ENCODE measurements at regions not wholly inside any gene's neighbourhood (a gene's known extent, or its start where the extent isn't known, plus 50 kb on each side); places are given as distances from the start of the nearest gene placed in this dataset.

DNA sequence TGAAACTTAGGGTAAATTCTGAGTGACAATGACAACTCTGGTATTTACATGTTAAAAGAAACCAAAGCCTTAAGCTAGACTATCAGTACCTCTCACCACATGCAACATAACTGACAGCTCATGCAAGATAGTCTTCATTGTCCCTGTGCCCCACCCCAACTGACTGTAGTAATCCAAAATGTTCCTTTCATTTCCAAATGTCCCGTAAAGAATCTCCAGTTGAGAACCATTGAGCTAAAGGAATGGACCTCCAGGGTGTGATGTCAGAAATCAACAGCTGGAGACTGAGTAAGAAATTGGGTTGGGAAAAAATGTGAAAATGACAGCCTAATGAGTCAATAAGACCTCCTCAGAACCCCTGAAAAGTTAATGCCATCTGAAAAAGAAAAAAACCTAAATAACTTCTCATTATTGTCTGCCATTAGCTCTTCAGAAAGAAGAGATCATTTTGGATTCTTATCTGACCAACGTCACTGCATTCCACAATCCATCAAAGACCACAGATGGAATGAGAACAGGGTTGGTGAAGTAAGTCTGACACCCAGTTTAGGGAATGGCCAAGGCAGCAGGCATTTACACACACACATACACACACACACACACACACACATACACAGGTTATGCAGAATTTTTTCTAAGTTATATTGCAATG lies 51.7 kb upstream of the ACVR2A start:
- no peak for DNase-seq

DNA sequence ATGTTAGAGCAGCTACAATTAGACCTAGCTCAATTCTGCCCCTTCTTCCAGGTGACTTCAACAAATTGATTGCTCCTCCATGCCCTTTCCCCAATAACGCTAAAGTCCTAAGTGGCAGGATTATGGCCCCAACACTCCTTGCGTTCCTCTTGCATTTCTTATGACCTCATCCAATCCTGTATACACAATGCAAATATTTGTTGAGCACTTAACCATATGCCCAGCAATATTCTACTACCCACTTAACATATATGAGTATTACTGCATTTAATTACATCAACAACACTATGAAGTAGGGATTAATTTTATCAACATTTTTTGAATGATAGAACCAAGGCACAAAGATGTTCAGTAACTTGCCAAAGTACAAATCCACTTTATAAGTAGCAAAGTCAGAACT lies 54.2 kb upstream of the ACVR2A start:
- DNase-seq, result no peak

DNA sequence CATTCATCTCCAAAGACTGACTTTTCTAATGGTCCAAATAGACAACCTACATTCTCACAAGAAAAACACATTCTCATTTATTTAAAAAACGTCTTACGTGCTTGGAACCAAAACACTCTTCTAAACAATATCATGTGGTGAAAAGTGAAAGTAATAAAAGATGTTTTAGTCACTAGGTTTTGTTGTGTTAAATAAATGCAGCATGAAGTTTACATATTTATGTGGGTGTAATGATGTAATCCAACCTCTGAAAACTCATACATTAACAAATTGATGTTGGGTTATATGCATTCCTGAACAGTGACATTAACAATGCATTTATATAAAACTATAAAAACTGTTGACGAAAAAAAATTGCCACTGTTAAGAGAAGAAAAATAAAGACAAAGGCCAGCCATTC lies 55.1 kb upstream of the ACVR2A start:
- no peak for DNase-seq

DNA sequence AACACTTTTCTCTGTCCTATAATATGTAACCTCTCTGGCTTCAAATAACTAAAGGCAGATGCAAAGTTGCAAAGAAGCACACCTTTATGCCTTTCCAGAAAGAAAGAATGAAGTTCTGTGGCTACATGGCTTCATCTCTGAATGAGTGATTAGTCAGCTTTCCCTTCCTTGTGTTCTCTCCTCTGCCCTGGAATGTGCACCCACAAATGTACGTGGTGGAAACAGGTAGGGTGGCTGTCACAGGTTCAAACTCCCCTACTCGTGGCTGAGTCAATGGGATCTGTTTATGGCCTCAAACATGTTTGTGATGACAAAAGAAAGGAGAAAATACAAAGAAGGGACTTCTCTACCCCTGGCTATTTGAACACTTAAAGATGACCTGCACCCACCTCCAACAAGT lies 55.5 kb upstream of the ACVR2A start:
- no peak for DNase-seq

DNA sequence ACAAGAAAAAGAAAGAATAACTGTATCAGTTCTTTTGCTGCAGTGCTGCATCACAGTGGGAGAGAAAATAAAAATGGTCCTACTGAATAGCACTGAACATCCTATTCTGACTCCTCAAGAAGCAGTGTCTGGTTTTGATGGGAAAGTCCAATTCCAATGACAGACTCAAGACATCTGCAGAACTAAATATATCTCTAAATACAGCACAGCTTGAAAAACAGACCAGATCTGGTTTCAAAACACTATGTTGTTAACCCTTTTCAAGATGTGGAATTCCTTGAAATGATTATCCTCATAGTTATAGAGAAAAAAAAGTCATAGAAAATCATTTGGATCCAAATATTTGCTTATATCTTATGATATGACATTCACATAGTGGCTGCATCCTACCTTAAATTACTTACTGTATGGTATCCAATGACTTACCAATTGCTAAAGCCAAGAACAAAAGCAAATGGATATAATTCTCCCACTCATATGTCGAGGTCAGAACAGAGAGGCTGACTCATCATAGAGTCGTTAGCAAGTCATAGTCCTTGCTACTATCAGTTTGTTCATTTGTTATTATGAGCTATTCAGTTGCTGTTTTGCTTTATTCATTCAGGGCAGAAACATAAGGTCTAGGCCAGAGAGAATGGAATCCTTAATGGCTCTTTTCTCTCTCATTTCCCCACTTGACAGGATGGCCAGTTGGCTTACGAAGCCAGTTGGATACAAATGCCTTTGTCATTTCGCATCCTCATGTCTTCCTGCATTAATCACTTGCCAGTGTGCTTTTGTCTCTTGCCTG lies 62.5 kb upstream of the ACVR2A start:
- DNase-seq, result no peak

DNA sequence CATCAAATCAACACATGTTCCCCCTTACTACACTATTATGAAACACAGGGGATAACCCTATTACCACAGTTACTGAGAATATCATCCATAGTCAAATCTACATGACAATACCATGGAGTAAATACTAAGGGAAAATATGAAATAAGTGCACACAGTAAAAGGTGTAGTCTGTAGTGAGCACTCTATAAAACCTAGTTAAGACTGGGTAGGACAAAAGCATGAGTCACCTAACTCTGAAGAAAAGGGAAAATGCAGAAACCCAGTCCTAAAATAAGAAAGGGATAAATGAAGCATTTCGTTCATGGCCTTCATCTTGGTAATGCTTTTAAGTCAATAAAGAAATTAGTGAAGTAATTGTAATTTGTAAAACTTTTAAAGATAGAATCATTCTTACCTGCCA lies 65.4 kb upstream of the ACVR2A start:
- no peak for DNase-seq

DNA sequence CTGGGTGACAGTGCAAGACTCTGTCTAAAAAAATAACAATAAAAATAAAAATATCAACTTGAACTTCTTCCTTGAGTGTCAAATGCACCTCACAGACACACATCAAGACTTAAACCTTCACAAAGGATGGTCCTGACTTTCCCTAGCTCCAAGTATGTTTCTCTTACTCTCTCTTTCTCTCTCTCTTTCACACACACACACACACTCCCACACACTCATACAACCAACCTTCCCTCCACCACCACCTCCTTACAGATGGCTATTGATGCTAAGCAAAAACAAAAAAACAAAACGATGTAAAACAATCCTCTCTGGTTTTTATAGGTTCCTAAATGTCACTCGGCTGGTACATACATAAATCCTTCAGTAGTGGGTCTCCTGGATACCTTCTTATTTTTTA lies 67.4 kb upstream of the ACVR2A start:
- no peak for DNase-seq

DNA sequence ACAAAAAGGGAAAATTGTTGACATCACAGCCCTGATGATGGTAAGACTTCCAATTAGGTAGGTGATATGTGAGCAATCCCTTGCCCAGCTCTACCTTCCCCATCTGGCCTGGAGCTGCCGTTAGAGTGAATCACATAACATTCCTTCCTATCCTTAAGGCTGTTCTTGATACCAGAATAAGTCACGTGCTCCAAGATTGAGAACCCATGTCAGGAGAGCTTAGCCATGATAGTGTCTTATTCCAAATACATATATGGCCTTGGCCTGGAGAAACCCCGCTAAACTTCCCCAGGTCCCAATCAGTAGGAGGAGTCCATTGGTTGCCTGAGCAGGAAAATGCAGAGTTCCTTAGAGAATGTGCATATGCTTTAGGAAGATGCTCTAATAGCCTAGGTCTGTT lies 70.0 kb upstream of the ACVR2A start:
- DNase-seq, result no peak

DNA sequence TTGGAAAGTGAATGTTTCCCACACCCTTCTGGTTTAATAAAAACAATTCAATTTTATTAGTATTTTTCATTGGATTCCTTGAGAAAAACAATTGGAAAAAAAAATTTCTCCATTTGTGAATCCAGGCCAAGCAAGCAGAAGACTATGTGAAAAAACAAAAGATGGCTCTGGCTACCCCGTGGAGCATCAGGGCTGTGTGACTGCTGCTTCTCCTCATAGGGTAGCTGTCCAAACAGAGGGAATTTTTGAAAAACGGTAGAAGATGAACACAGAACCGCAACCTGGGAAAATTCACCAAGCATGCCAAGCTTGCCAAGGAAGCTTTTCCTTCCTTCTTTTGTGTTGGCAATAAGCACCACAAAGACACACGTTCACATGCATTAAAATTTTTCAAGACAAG lies 71.3 kb upstream of the ACVR2A start:
- no peak for DNase-seq

DNA sequence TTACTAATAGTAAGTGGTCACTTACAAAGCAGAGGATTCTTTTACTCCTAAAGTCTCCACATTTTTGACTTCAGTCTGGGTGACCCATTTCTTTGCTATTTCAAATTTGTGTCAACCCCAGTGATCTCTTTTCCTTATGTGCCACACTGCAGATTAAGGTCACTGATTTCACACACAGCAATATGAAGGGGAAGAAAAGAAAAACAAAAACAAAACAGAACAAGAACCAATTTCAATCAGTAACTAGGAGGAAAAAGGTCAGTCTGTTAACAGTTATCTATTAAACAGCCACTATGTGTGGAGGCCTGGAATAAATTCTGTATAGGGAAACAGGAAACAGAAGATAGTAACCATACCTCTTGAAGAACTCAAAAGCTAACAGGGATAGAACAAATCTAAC lies 72.0 kb upstream of the ACVR2A start:
- DNase-seq, result no peak

DNA sequence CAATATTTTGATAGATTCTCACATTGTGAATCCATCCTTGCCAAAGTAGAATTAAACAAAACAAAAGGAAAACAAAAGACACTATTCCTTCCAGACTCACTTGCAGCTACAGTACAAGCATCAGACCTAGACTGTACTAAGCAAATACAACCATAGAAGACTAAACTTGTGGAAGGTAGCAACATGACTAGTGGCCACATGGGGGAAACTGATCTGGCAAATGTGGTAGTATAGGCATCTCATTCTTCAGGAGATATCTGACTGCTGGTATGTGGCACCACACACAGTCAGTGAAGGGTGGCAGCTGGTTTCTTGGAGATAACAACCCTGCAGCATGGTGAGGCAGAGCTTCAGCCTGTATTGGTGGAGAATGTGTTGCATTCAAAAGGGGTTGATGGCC lies 81.0 kb upstream of the ACVR2A start:
- DNase-seq, result no peak

DNA sequence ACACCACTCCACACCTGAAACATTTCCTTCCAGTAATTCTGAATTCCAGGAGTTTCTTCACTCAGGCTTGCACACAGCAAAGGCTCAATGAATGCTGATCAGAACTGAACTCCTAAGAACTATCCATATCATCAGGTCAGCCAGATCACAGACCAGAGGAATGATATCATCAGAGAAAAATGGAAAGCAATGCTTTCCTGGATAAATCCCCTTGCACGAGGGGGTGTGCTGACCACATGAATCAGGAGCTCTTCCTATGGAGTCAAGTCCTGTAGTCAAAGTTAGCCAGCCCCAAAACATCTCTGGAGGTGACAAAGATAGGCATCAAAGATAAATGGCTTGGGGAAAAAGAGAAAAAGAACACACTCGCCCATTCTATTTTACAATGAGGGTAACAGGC lies 83.8 kb upstream of the ACVR2A start:
- no peak for DNase-seq

DNA sequence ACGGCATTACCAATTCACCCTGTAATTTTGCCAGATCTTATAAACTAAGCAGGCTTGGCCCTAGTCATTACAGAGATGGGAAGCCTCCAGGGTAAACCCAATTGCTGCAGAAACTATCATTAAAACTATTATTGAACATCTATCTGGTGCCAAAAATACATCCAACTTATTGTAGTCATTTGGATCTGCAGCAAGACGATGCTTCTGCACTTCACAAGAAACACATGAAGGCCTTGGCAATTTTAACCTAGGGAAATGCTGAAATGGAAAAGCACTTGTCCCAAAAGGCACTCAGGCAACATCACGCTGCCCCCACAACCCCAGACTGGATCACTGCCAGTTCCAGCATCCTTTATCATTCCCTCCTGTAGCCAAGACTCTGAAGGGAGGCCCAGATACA lies 85.3 kb upstream of the ACVR2A start:
- DNase-seq, result no peak

DNA sequence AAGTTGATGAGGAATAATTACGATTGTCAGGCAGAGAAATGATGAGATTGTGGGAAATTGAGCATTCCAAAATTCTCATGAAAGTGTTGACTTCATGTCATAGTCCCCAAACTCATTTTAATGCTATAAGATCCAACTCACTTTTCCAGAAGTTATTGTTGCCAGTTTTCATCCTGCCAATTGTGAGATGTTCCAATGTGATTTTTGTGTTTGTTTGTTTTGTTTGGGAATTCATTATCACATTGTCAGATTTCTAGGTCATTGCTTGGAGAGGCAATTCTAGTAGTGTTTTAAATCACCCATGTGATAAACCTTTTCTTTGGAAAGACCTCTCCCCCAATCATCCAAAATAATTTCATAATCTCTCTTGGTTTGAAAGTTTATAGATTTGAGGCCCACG lies 86.0 kb upstream of the ACVR2A start:
- DNase-seq, result no peak

DNA sequence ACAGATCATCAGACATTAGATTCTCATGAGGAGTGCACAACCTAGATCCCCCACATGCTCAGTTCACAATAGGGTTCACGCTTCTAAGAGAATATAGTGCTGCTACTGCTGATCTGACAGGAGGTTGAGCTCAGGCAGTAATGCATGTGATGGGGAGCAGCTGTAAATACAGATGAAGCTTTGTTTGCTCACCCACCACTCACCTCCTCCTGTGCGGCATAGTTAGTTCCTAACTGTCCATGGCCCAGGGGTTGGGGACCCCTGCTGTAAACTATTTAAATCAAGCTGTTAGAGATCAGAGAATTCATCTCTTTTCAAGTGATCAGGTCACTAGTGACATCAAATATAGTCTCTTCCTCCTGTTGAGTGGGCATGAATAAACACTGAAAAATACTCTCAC lies 88.8 kb upstream of the ACVR2A start:
- DNase-seq, result no peak

DNA sequence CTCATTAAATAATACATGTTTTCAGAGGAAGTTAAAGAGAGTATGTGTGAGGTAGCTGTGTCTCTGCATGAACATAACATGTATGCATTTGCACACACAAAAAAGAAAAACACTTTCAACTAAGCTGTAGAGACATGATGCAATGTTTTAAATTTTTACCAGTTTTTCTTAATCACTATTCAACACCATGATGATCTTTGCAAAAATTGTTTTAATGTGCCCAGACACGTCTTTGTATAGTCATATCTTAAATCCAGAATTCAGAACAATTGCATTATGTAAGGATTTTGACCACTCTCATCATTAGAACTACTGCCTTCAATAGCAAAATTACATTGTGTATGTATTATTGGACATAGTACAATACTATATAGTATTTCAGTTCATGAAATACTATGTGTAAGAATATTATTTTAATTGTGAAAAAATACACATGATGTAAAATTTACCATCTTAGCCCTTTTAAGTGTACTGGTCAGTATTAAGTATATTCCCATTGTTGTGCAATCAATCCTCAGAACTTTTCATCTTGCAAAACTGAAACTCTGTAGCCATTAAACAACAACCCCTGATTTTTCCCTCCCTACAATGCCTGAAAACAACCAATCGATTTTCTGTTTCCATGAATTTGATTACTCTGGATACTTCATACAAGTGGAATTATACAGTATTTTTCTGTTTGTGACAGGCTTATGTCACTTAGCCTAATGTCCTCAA lies 104.5 kb upstream of the ACVR2A start:
- no peak for DNase-seq

DNA sequence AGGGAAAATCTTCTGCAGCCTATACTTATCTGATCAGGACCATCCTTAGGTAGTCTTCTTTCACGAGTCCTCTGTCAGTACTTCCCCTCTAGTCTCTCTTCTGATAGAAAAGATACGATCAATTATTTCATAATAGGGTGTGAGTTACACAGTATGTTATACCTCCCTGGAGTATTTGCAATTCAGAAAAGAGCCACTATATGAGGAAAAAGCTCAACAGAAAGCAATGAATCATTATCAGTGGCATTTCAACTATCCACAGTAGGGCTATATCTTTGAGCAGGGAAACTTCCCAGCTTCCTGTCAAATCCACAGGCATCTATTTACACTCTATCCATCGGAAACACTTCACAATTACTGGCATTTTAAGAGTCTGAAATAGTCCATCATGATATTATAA lies 105.3 kb upstream of the ACVR2A start:
- DNase-seq, result no peak

DNA sequence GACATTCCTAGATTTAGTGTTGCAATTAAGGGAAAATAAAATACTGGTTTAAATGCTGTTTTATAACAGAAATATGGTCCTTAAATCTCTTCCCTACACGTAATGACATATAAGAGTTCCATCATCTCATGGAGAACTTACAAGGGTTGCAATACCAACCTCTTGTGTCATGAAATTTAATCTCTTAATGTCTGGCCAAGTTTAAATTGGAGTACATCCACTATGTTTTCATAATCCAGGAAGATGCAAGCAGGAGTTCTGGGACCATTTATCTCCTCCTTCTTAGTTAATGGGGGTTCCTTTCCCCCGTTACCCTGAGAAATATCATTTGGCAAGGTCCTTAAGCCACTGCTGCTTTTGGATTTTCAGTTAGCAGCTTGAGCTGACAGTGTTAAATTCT lies 126.0 kb upstream of the ACVR2A start:
- DNase-seq, result no peak

DNA sequence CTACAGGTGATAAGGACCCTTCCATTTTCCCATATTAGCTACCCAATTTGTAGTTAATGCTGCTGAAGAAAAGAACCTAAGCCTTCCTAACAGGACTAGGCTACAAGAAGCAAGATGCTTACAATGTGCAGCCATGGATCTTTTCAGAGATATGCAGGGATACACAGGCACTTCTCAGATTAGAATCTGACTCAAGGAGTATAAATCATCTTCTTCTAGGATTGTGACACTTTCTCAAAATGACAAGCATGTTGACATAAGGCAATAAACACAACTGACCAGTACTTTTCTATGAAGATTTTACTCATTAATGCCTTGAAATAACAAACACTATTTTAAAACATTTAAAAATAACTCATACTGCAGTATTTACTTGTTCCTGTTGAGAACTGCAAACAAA lies 127.9 kb upstream of the ACVR2A start:
- DNase-seq, result no peak

DNA sequence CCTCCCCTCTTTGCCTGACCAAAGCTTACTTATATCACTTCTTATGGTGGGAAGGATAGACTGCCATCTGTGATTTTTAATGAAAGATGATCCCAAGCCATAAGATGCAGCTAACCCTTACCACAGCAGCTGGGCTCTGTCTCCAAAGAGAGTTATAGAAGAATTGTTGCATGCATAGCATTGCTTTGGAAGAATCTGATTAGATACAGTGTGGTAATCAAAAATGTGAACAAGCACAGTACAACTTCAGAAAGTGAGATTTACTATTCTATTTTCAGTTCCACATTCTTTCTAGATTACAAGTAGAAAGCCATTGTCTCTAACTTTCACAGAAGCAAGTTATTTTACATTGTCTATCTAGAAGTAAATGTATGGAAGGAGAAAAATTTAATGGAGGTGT lies 129.0 kb upstream of the ACVR2A start:
- DNase-seq, result no peak

DNA sequence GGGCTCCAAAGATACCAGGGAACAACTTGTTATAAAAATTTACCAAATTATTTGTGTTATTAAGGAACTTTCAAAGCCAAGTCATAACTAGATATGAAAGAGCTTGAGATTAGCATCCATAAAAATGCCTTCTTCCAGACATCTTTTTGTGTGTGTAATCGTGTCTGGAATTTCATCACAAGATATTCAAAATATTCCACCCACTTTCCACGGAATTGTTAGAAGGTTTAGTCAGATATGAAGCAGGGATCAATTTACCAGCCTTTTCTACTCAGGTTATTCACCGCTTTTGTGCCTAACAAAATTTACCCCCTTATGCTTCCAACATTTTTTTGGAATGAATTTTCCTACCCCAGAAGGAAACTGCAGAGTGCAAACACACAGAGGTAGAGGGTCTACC lies 130.2 kb upstream of the ACVR2A start:
- no peak for DNase-seq

DNA sequence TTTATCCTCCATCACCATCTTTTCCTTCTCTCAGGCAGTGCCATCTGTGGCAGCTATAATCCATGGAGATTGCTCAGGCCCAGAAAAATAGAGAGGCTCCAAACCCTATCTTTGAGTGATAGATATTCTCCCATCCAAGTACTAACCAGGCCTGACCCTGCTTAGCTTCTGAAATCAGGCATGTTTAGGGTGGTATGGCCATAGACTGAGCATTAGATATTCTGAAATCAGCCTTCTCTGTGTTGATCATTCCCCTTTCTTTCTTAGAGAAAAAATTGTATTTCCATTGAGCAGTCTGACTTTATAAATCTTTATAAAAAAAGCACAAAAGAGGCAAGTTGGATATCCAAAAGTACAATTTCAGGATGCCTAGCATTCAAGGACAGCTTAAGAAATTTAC lies 131.5 kb upstream of the ACVR2A start:
- no peak for DNase-seq

DNA sequence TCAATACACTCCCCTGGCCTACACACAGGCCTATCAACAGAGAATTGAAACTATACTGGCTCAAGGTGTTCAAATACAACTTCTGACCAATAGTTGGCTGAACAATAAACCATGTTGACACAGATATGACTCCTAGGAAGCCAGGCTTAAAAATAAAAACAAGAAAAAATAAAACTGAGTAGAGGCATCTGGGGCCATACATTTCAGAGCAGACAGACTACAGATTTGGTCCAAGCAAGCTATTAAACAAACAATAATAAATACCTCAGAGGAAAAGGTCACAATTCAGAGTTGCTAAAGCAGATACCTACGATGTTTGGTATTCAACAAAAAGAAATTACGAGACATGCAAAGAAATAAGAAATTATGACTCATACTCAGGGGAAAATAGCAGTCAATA lies 132.8 kb upstream of the ACVR2A start:
- no peak for DNase-seq

DNA sequence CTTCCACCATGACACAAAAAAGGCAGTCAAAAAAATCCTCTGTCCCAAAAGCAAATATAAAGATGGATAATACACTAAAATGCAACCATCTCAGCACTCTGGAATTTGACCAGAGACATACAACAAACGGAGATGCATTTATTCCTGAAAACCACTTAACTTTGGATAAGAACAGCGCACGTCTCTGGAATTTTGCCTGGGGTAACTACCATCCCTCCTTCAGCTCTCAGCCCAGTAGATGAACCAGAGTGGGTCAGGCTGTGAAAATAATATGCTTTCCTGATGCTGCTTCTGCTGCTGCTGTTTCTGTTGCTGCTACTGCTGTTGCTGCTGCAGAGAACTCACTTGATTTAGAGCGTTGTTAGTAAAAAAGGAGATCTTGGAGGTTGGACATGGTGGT lies 133.8 kb upstream of the ACVR2A start:
- no peak for DNase-seq
